Kidney (tissue), 13 donors: ENCODE measurements at regions not wholly inside any gene's neighbourhood (a gene's known extent, or its start where the extent isn't known, plus 50 kb on each side); places are given as distances from the start of the nearest gene placed in this dataset.

Source experiments
- DNase-seq, 5 donors: peaks; one replicate each; pipeline ENCODE4 v3.0.0-alpha.2; 2013 to 2020
- FAIRE-seq: peaks from 2 replicates; lab custom pipeline; 2012; peaks lifted over from hg19 to GRCh38; lab: Jason Lieb, UNC
- H3K27ac ChIP-seq, 2 donors: one replicate each; pipeline ENCODE4 v1.7.0; 2013; ENCODE audit warnings: low read depth in 2 of 2, low read length in 2 of 2, inconsistent platforms in 1 of 2
- H3K27me3 ChIP-seq: one replicate; pipeline ENCODE4 v1.7.1; 2013; ENCODE audit warnings: low read length, inconsistent platforms; ENCODE audit not compliant: control insufficient read depth, insufficient read depth
- H3K36me3 ChIP-seq, 3 donors: one replicate each; pipeline versions ENCODE4 v1.7.0 to v1.7.1; 2013; ENCODE audit warnings: low read length in 3 of 3, control low read depth in 1 of 3, inconsistent platforms in 1 of 3; ENCODE audit not compliant: insufficient read depth in 3 of 3, control insufficient read depth in 2 of 3
- H3K4me1 ChIP-seq, 3 donors: one replicate each; pipeline versions ENCODE4 v1.7.0 to v1.7.1; 2013; ENCODE audit warnings: low read length in 3 of 3, inconsistent platforms in 1 of 3, low read depth in 1 of 3; ENCODE audit not compliant: control insufficient read depth in 2 of 3, insufficient read depth in 2 of 3
- H3K4me3 ChIP-seq, 3 donors: one replicate each; pipeline versions ENCODE4 v1.7.0 to v1.8.1; 2013; ENCODE audit warnings: low read length in 3 of 3, control low read depth in 1 of 3, inconsistent platforms in 1 of 3
- H3K9ac ChIP-seq, 3 donors: one replicate each; pipeline versions ENCODE4 v1.7.0 to v1.7.1; 2013; ENCODE audit warnings: low read length in 3 of 3, control low read depth in 1 of 3, inconsistent platforms in 1 of 3
- H3K9me3 ChIP-seq, 3 donors: one replicate each; pipeline versions ENCODE4 v1.7.0 to v1.7.1; 2013; ENCODE audit warnings: low read length in 3 of 3, control low read depth in 1 of 3, inconsistent platforms in 1 of 3; ENCODE audit not compliant: control insufficient read depth in 2 of 3, insufficient read depth in 1 of 3
- intact Hi-C: fragments of 100-400 bp; cut with DNase I; formaldehyde crosslinking; loops from one replicate; pipeline ENCODE4 v1.11.1; 2022
- TF ChIP-seq, protein P1 (sequence below): IDR thresholded peaks from 3 replicates; pipeline ENCODE4 v1.5.1; 2012; ENCODE audit warnings: mild to moderate bottlenecking, moderate library complexity, borderline replicate concordance; ENCODE audit not compliant: insufficient read depth; ENCODE audit errors: extremely low read depth
- donor health status: control.
- donor health status: control.
- donor health status: control.
- donor health status: control.
- donor health status: control.
- donor health status: DM: yes; HTN: yes; CAD: no.
- donor health status: Normal renal cell carcinoma (clear cell type).

DNA sequence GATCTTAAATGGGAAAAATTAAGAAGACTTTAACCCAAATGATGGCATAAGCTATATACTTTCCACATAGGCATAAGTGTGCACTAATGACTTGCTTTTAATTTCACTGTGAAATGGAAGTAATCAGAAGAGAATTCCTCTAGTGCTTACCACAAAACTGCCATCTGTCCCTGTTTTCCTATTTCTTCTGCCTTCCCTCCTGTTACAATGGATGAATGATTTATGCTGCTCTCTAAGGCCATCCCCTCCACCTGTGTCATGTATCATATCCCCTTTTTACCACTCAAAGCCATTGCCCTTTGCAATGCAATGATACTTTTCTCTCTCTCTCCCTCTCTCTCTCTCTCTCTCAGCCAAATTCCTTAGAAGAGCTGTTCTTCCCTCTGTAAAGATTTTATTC lies 109.1 kb downstream of the C12orf50 start:
- H3K9ac ChIP-seq = no peak overlapping the region
- no peaks in the 10 kb centered on the region for H3K4me1 ChIP-seq
- no peaks in the 10 kb centered on the region for H3K9me3 ChIP-seq
- H3K4me3 ChIP-seq = no peak overlapping the region
- DNase-seq (no peak), FAIRE-seq (no peak)
- intact Hi-C loops = no loop called here
- H3K27ac ChIP-seq = no peak overlapping the region
- no peaks in the 10 kb centered on the region for H3K36me3 ChIP-seq
- TF ChIP-seq, protein P1, sequence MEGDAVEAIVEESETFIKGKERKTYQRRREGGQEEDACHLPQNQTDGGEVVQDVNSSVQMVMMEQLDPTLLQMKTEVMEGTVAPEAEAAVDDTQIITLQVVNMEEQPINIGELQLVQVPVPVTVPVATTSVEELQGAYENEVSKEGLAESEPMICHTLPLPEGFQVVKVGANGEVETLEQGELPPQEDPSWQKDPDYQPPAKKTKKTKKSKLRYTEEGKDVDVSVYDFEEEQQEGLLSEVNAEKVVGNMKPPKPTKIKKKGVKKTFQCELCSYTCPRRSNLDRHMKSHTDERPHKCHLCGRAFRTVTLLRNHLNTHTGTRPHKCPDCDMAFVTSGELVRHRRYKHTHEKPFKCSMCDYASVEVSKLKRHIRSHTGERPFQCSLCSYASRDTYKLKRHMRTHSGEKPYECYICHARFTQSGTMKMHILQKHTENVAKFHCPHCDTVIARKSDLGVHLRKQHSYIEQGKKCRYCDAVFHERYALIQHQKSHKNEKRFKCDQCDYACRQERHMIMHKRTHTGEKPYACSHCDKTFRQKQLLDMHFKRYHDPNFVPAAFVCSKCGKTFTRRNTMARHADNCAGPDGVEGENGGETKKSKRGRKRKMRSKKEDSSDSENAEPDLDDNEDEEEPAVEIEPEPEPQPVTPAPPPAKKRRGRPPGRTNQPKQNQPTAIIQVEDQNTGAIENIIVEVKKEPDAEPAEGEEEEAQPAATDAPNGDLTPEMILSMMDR = no peak
- H3K27me3 ChIP-seq = no peaks in the 10 kb centered on the region

DNA sequence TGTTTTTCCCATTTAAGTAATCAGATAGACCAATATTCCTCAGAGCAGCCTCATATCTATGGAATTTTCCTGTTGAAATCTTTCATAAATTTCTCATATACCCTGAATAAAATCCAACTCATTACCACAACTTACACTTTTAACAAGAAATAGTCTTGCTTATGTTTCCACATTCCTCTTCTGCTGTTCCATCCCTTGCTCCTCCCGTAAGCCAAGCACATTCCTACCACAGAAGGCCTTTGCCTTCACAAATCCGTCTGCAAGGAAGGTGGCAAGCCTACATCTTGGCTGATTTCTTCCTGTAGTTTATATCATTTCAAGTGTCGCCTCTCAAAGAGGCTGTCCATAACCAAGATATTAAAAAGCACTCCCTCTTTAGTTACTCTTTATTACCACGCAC lies 127.7 kb downstream of the C12orf50 start:
- FAIRE-seq (no peak), DNase-seq (no peak)
- H3K4me1 ChIP-seq = no peaks in the 10 kb centered on the region
- H3K27ac ChIP-seq = no peak overlapping the region
- TF ChIP-seq, protein P1 = no peak
- no peaks in the 10 kb centered on the region for H3K27me3 ChIP-seq
- H3K4me3 ChIP-seq = no peak overlapping the region
- intact Hi-C loops = no loop called here
- H3K9ac ChIP-seq = no peak overlapping the region
- no peaks in the 10 kb centered on the region for H3K36me3 ChIP-seq
- no peaks in the 10 kb centered on the region for H3K9me3 ChIP-seq

DNA sequence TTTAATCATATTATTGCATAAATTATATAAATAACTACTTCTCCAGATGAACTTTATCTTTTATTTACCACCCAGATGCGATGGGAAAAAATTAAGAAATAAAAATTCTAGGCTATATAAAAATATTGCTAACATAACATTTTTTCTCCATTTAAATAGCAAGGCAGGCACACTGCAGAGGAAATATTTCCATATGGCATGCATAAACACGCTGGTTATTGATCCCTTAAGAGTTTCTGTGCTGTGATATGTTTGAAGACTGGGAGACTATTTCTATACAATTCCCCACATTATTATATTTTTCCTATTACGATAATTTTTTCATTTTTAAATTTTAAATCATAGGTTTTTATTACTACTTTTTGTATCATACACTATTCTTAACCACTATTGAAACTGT lies 131.5 kb downstream of the C12orf50 start:
- Histone ChIP-seq H3K36me3 (no peaks in the 10 kb centered on the region), H3K27ac (no peak overlapping the region), H3K27me3 (no peaks in the 10 kb centered on the region), H3K9ac (no peak overlapping the region), H3K9me3 (no peaks in the 10 kb centered on the region), H3K4me1 (no peaks in the 10 kb centered on the region), H3K4me3 (no peak overlapping the region)
- TF ChIP-seq, protein P1 = no peak
- intact Hi-C loops = no loop called here
- DNase-seq = no peak
- FAIRE-seq = no peak

DNA sequence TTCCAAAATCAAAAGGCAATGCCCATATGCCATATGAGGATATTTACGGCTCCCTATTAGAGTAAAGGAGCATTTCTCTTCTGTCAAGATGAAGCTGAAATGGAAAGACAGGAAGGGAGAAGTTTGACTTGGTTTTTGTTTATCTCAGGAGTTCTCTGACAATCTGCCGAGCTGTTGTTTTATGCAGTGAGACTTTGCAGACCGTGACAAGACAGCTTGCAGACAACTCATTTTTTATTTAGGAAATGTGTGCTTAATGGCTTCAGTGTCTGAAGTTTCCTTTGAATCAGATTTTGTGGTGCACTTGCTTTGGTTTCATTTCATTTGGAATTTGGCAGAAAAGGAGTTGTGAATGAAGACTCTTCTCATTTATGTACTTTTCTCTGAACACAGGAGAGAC lies 145.4 kb downstream of the C12orf50 start:
- intact Hi-C loops = no loop called here
- TF ChIP-seq, protein P1 = no peak
- no peaks in the 10 kb centered on the region for H3K4me1 ChIP-seq
- no peak overlapping the region for H3K27ac ChIP-seq
- no peaks in the 10 kb centered on the region for H3K36me3 ChIP-seq
- no peak overlapping the region for H3K4me3 ChIP-seq
- FAIRE-seq (no peak), DNase-seq (peak in 1 of 5 donors; percentile 24)
- H3K9ac ChIP-seq = no peak overlapping the region
- H3K9me3 ChIP-seq = no peaks in the 10 kb centered on the region
- H3K27me3 ChIP-seq = no peaks in the 10 kb centered on the region
